Activated CD8-positive, alpha-beta T cell treated with anti-CD3 and anti-CD28 coated beads, Interleukin-2, amount 10 ng/mL, durations not matched to agents 7 days and 5 days (primary cell): ENCODE measurements at regions not wholly inside any gene's neighbourhood (a gene's known extent, or its start where the extent isn't known, plus 50 kb on each side); places are given as distances from the start of the nearest gene placed in this dataset.

Source experiments
- ATAC-seq: fragments of 150-1000 bp; cut with Tn5 transposase; one replicate; pipeline ENCODE4 v1.10.0; 2021; ENCODE audit warnings: moderate library complexity
- CTCF ChIA-PET: fragments of 350-600 bp; sonication (Branson Sonifier 250); formaldehyde crosslinking; loops from one replicate; lab custom pipeline; 2021; ENCODE audit warnings: antibody characterized with exemption; lab: Charles Lee
- POLR2A ChIA-PET: fragments of 350-600 bp; sonication (Branson Sonifier 250); formaldehyde crosslinking; loops from one replicate; lab custom pipeline; 2021; ENCODE audit warnings: antibody characterized with exemption; lab: Charles Lee
- DNase-seq: peaks from one replicate; pipeline ENCODE4 v3.0.0-alpha.2; 2020
- H3K27ac Mint-ChIP-seq: one replicate; pipeline ENCODE4 v1.8.0; 2021; ENCODE audit warnings: mild to moderate bottlenecking, mixed read lengths
- H3K27me3 Mint-ChIP-seq: one replicate; pipeline ENCODE4 v1.8.0; 2021; ENCODE audit warnings: low read depth, mixed read lengths
- H3K36me3 Mint-ChIP-seq: one replicate; pipeline ENCODE4 v1.8.0; 2021; ENCODE audit warnings: low read depth, mixed read lengths
- H3K4me1 Mint-ChIP-seq: one replicate; pipeline ENCODE4 v1.8.0; 2021; ENCODE audit warnings: low read depth, mixed read lengths
- H3K4me3 Mint-ChIP-seq: one replicate; pipeline ENCODE4 v1.8.0; 2021; ENCODE audit warnings: mild to moderate bottlenecking, mixed read lengths
- H3K9me3 Mint-ChIP-seq: one replicate; pipeline ENCODE4 v1.8.0; 2022; ENCODE audit warnings: mixed read lengths; ENCODE audit not compliant: insufficient read depth

DNA sequence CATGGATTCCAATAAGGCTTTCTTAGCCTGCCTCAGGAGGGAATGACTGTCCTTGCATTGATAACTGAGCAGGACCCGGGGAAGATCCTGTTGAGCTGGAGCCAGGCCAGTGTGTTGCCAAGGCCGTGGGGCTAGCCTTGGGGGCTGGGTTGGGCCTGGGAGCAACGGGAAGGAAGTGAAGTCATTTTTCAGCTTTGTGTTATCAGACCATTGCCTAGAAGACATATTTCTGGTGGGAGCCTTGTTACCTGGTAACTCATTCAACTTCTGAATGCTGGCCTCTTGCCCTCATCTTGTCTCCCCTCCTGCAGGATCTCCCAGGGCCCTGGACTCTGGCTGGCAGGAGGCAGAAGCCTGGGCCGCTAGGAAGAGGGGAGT, 92.7 kb upstream of the MGAT5 start:
- peaks cover 8% of the 10 kb centered on the region for H3K36me3 Mint-ChIP-seq
- no peak for ATAC-seq
- no peaks in the 10 kb centered on the region for H3K9me3 Mint-ChIP-seq
- ChIA-PET POLR2A (no interaction called here), CTCF (interaction anchor here (1.0 kb wide), 1 partner anchor 46 kb away, joined by 3 read pairs; no protein-coding TSS in a partner anchor)
- no peak overlapping the region for H3K4me3 Mint-ChIP-seq
- DNase-seq = no peak
- peaks cover 45% of the 10 kb centered on the region for H3K4me1 Mint-ChIP-seq
- H3K27ac Mint-ChIP-seq = peak overlapping the region; percentile 22
- H3K27me3 Mint-ChIP-seq = no peaks in the 10 kb centered on the region

DNA sequence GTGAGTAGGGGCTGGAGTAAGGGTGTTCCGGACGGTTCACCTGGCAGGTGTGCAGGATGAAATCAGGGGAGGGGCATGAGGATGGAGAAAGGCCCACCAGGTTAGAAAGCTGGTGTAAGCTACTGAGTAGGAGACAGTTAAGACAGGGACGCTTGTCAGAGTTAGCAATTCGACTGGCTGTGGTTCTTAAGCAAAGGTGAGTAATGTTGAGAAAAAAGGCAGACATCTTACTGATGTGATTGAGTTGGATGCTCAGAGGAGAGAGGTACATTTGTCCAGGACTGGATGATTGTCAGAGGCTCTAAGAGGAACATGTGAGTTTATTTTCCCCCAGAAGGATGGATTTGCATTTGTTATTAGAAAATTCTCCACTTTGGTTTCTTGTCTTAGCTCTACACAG, 90.5 kb upstream of the MGAT5 start:
- Mint-ChIP-seq H3K9me3 (no peaks in the 10 kb centered on the region), H3K4me1 (peaks cover 45% of the 10 kb centered on the region), H3K27ac (no peak overlapping the region), H3K27me3 (no peaks in the 10 kb centered on the region), H3K4me3 (no peak overlapping the region), H3K36me3 (peaks cover 6% of the 10 kb centered on the region)
- POLR2A ChIA-PET = no interaction called here
- CTCF ChIA-PET = interaction anchor here (1.1 kb wide), 1 partner anchor 43 kb away, joined by 3 read pairs; no protein-coding TSS in a partner anchor
- DNase-seq (no peak), ATAC-seq (no peak)

DNA sequence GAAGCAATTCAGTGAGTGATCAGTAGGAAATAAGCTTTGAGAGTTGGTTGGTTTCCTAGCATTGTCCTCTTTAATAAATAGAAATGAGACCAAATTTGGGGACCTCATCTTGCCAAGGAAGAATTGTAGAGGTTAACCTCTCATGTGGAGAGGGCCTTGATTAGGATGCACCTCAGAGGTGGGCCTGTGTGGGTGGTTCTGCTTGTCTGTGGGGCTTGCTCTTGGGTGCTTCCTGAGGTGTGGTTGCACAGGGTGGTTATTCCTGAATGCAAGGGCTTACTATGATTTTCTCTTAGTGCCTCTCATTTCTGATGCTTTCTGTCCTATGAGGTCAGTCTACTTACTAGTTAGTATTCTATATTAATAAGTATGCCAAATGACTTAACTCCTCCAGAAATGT, 89.6 kb upstream of the MGAT5 start:
- no peak overlapping the region for H3K27ac Mint-ChIP-seq
- H3K4me3 Mint-ChIP-seq = no peak overlapping the region
- ChIA-PET CTCF (interaction anchor here (1.1 kb wide), 1 partner anchor 44 kb away, joined by 3 read pairs; no protein-coding TSS in a partner anchor), POLR2A (no interaction called here)
- DNase-seq (no peak), ATAC-seq (no peak)
- peaks cover 48% of the 10 kb centered on the region for H3K4me1 Mint-ChIP-seq
- no peaks in the 10 kb centered on the region for H3K9me3 Mint-ChIP-seq
- no peaks in the 10 kb centered on the region for H3K27me3 Mint-ChIP-seq
- H3K36me3 Mint-ChIP-seq = peaks cover 6% of the 10 kb centered on the region

DNA sequence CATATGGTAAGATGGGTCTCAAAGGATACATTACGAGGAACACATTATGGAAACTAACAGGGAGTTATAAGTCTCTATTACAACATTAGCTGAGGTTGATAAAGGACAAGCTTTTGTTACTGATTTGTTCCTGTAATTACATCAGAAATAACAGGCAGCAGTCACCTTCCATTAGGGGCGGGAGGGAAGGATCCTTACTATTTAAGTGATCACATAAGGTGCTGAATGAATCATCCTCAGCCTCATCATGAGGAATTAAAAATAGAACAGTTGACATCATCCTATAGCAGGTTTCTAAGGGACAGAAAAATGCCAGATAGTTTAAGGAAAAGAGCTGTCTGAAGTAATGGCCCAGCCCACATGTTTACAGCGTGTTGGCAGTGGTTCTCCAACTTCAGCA, 86.9 kb upstream of the MGAT5 start:
- Mint-ChIP-seq H3K4me3 (no peak overlapping the region), H3K27ac (no peak overlapping the region), H3K27me3 (no peaks in the 10 kb centered on the region), H3K9me3 (no peaks in the 10 kb centered on the region), H3K4me1 (peaks cover 30% of the 10 kb centered on the region), H3K36me3 (peaks cover 9% of the 10 kb centered on the region)
- CTCF ChIA-PET = interaction anchor here (0.8 kb wide), 1 partner anchor 245 kb away, joined by 4 read pairs; no protein-coding TSS in a partner anchor
- POLR2A ChIA-PET = no interaction called here
- ATAC-seq = no peak
- no peak for DNase-seq

DNA sequence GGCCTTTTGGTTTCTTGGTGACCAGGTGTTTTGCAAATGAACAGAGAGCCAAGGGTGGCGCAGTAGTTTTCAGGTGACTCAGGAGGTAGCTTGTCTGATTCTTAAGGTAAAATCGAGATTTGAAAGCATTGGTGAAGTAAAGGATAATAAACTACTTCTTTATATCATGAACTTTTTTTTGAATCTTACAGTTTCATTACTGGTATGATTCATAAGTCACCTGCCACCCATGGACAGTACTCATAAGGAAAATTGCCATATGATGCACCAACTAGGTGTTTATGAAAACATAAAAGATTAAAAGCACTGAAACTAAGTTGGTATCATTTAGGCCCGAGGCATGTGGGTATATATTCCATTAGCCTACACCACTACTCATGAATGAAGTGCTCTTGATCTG, 84.1 kb upstream of the MGAT5 start:
- POLR2A ChIA-PET = interaction anchor here (0.7 kb wide), 1 partner anchor 40 kb away, joined by 3 read pairs; no protein-coding TSS in a partner anchor

DNA sequence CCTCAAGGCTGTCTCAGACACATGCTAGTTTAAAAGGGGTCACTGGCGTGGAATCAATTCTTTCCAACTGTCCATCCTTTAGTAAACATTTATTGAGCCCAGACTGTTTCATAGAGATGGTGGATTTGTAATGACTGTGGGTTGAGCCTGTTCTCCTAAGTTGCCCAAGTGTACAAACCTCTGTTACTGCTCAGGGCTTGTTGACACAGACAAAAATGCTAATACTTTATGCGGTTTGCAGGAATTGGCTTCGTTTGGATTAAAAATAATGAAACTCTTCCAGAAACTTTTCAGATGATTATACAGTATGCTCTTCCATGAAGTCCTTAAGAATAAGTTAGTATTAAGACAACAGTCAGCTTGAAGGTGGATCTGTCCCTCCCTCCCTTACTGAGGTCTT, 83.6 kb upstream of the MGAT5 start:
- POLR2A ChIA-PET = no interaction called here
- H3K4me3 Mint-ChIP-seq = no peak overlapping the region
- H3K27ac Mint-ChIP-seq = no peak overlapping the region
- H3K27me3 Mint-ChIP-seq = no peaks in the 10 kb centered on the region
- peaks cover 3% of the 10 kb centered on the region for H3K36me3 Mint-ChIP-seq
- DNase-seq = no peak
- H3K9me3 Mint-ChIP-seq = no peaks in the 10 kb centered on the region
- no peak for ATAC-seq
- peaks cover 11% of the 10 kb centered on the region for H3K4me1 Mint-ChIP-seq
- CTCF ChIA-PET = interaction anchor here (1.4 kb wide), 1 partner anchor 52 kb away, joined by 6 read pairs; no protein-coding TSS in a partner anchor

More for the DNA sequence above, 84.1 kb upstream of the MGAT5 start:
- Mint-ChIP-seq H3K9me3 (no peaks in the 10 kb centered on the region), H3K36me3 (peaks cover 7% of the 10 kb centered on the region), H3K4me3 (no peak overlapping the region), H3K27ac (no peak overlapping the region), H3K4me1 (peaks cover 15% of the 10 kb centered on the region), H3K27me3 (no peaks in the 10 kb centered on the region)
- no peak for ATAC-seq
- no peak for DNase-seq
- CTCF ChIA-PET = interaction anchor here (1.4 kb wide), 1 partner anchor 51 kb away, joined by 6 read pairs; no protein-coding TSS in a partner anchor

DNA sequence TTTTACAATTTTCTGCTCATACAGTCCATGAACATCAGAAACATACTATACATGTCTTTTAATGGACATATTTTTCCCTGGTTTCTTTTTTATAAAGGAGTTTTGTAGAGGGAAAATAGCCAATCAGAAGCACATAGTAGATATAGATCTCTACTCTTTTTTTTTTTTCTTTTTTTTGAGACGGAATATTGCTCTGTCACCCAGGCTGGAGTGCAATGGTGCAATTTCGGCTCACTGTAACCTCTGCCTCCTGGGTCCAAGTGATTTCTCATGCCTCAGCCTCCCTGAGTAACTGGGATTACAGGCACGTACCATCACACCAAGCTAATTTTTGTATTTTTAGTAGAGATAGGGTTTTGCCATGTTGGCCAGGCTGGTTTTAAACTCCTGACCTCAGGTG, 83.2 kb upstream of the MGAT5 start:
- H3K27me3 Mint-ChIP-seq = no peaks in the 10 kb centered on the region
- no peak overlapping the region for H3K4me3 Mint-ChIP-seq
- CTCF ChIA-PET = interaction anchor here (1.1 kb wide), 1 partner anchor 36 kb away, joined by 4 read pairs; no protein-coding TSS in a partner anchor
- H3K27ac Mint-ChIP-seq = no peak overlapping the region
- DNase-seq (no peak), ATAC-seq (no peak)
- H3K4me1 Mint-ChIP-seq = peaks cover 11% of the 10 kb centered on the region
- H3K9me3 Mint-ChIP-seq = no peaks in the 10 kb centered on the region
- peaks cover 3% of the 10 kb centered on the region for H3K36me3 Mint-ChIP-seq
- POLR2A ChIA-PET = no interaction called here

DNA sequence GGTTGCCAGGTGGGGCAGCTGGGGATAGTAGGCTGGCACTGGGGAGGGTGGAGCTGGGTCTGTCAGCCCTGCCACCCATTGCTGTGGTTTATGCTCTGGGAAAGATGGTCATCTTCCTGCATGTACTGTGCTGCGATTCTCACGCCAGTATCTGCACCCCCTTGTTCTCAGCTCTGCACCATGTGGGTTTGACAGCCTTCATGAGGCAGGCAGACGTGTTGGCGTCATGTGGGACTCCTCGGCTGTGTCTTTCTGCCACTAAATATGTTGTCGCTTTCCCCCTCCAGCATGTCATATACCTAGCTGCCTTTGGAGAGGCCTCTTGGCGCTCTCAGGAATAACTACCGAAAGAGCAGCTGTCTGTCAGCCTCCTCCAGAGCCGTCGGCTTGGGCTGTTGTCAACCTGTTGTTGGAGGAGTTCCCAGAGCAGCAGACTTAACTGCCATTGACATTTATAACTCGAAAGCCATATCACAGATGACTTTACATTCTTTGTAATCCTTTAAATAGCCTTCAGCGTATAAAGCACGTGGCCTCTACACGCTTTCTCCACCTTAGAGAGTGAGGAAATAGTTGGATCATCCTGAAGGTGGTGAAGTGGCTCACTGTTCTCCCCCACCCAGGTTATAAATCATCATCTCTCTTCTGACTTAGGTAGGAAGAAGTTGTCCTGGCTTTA, 80.4 kb upstream of the MGAT5 start:
- H3K9me3 Mint-ChIP-seq = no peaks in the 10 kb centered on the region
- peaks cover 21% of the 10 kb centered on the region for H3K4me1 Mint-ChIP-seq
- no peak for DNase-seq
- H3K27ac Mint-ChIP-seq = no peak overlapping the region
- CTCF ChIA-PET = interaction anchor here (1.5 kb wide), 1 partner anchor 19 kb away, joined by 4 read pairs; no protein-coding TSS in a partner anchor
- peaks cover 3% of the 10 kb centered on the region for H3K36me3 Mint-ChIP-seq
- no peaks in the 10 kb centered on the region for H3K27me3 Mint-ChIP-seq
- POLR2A ChIA-PET = no interaction called here
- H3K4me3 Mint-ChIP-seq = no peak overlapping the region
- no peak for ATAC-seq

DNA sequence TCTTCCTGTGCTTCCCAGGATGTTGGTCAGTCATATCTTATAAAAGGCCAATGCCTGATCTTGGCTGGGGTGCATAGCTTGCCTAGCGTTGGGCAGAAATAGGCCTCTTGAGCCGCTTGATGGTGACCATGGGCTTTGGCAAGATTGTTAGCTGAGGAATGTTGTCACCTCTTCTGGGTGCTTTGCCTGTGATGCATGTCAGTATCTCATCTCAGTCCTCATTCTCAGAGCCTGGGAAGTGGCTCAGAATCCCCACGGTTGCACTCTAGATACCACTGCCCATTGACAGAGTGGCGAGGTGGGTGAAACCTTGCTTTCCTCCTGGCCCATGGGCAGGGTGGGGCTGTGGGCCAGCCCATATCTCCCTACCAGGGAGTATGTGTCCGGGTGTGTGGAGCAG, 79.2 kb upstream of the MGAT5 start:
- Mint-ChIP-seq H3K4me1 (peaks cover 22% of the 10 kb centered on the region), H3K4me3 (no peak overlapping the region), H3K27me3 (no peaks in the 10 kb centered on the region), H3K27ac (no peak overlapping the region), H3K36me3 (peaks cover 3% of the 10 kb centered on the region), H3K9me3 (no peaks in the 10 kb centered on the region)
- DNase-seq (no peak), ATAC-seq (no peak)
- ChIA-PET POLR2A (no interaction called here), CTCF (interaction anchor here (1.5 kb wide), 1 partner anchor 20 kb away, joined by 4 read pairs; no protein-coding TSS in a partner anchor)

DNA sequence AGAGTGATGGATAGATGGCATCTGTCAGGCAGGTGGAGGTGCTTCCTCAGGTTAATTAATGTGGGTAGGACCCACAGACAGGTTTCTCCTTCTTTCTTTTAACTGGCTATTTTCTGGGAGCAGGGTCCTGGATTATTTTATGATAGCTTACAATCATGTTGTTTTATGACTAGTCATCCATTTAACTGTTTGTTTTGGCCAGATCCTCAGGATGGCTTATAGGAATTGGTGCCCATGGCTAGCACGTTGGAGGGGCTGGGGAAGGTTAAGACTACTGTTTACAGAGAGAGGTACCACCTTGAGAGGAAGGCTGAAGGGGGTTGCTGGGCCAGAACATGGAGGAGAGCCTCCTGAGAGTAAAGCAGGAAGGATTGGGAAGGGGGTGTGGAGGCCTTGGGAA, 78.0 kb upstream of the MGAT5 start:
- ATAC-seq = no peak
- no peak for DNase-seq
- ChIA-PET POLR2A (no interaction called here), CTCF (no interaction called here)
- Mint-ChIP-seq H3K27me3 (no peaks in the 10 kb centered on the region), H3K36me3 (peaks cover 3% of the 10 kb centered on the region), H3K4me3 (no peak overlapping the region), H3K9me3 (no peaks in the 10 kb centered on the region), H3K27ac (no peak overlapping the region), H3K4me1 (peaks cover 33% of the 10 kb centered on the region)

DNA sequence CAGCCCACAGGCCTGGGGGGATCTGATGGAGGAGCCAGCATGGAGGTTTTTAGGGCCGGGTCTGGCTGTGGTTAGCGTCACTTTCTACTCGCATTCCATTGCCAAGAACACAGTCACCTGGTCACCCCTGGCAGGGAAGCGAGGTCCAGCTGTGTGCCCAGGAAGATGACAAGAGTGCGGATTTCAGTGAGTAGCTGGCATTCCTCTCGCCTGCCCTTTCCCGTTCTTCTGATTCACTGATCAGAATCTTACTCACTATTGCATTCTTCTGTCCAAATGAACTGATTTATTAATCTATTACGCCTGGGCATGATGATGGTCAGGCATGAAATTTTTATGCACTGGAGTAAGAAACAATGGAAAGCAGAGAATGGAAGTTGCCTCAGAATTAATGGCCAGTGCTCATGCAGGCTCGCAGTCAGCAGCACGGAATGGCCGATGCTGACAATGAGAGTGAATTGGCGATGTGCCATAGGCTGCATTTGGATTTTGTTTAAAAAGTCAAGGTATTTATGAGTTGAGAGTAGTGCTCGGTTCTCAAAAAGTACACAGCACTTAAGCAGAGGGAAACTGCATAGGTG, 76.4 kb upstream of the MGAT5 start:
- ChIA-PET POLR2A (no interaction called here), CTCF (interaction anchor here (1.1 kb wide), 1 partner anchor 235 kb away, joined by 4 read pairs; no protein-coding TSS in a partner anchor)
- DNase-seq (no peak), ATAC-seq (no peak)
- H3K4me1 Mint-ChIP-seq = peaks cover 49% of the 10 kb centered on the region
- H3K4me3 Mint-ChIP-seq = no peak overlapping the region
- no peaks in the 10 kb centered on the region for H3K9me3 Mint-ChIP-seq
- H3K27me3 Mint-ChIP-seq = no peaks in the 10 kb centered on the region
- no peak overlapping the region for H3K27ac Mint-ChIP-seq
- no peaks in the 10 kb centered on the region for H3K36me3 Mint-ChIP-seq
